ENCODE measurements at regions not wholly inside any gene's neighbourhood (a gene's known extent, or its start where the extent isn't known, plus 50 kb on each side); places are given as distances from the start of the nearest gene placed in this dataset.
"Not testable (repeated sequence)": the region's sequence is repeated elsewhere in the genome, so short reads cannot be mapped to it uniquely, and the experiment has no call there.

DNA sequence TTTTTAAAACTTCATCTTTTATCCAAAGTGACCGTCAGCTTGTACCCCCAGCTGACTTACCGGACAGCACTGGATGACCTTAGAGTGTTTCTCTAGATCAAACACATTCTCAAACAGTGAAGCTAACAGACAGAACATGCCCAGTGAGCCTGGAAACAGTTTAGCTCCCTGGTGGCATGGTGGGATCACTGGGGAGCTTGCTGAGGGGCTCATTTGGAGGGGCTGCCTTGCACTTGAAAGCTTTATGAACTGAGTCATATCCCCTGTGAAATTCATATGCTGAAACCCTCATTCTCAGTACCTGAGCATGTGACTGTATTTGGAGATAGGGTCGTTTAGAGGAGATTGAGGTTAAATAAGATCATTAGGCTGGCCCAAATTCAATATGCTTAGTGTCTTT, 2913.2 kb downstream of the RPIA start:
- DNase-seq (ENCODE audit: low spot score) = not testable (repeated sequence)

DNA sequence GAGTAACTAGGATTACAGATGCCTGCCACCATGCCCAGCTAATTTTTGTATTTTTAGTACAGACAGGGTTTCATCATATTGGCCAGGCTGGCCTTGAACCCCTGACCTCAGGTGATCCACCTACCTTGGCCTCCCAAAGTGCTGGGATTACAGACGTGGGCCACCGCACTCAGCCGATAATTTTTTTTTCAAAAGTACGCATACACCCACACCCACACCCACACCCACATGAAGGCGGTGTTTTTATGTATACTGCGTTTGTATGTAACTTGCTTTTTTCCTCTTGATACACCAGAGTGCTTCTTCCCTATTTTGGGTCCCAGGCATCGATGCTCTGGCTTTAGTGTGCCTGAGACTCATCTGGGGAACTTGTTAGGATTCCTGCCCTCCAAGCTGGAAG, 2932.3 kb downstream of the RPIA start:
- not testable (repeated sequence) for DNase-seq (ENCODE audit: low spot score)

DNA sequence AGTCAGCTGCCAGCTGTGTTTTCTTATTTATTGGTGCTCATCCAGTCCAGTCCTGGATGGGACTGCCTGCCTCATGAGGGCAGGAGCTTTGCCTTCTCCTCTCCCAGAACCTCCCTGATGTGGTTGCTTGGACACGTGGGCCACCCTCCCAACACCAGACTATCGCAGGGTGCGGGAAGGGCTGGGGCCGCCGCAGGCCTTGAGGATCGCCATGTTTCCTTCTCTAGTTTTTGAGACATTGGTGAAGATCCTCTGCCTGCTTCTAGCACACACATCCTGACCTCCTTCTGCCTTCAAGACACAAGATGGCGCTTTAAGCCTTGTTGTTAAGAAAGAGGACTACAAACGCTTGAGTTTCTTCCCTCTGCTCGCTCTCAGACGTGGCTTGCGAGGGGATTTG, 2937.0 kb downstream of the RPIA start:
- DNase-seq (ENCODE audit: low spot score) = not testable (repeated sequence)

DNA sequence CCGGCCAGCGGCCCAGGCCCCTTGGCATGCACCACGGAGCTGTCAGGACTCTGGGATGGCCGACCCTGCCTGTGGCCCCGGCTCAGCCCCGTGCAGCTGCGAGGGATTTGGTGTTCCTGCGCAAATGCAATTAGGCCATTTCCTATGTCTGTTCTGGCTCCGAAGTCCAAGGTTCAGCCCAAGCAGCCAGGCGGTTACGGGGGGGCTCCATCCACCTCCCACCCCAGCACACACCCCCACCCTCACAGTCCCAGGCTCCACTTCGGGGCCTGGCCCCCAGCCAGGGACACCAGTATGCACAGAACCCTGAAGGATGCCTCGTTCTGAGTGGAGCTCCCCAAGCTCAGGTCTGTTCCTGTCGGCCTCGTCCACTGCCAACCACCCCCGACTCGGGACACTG, 2965.7 kb downstream of the RPIA start:
- peak; percentile 1 for DNase-seq (ENCODE audit: low spot score)

DNA sequence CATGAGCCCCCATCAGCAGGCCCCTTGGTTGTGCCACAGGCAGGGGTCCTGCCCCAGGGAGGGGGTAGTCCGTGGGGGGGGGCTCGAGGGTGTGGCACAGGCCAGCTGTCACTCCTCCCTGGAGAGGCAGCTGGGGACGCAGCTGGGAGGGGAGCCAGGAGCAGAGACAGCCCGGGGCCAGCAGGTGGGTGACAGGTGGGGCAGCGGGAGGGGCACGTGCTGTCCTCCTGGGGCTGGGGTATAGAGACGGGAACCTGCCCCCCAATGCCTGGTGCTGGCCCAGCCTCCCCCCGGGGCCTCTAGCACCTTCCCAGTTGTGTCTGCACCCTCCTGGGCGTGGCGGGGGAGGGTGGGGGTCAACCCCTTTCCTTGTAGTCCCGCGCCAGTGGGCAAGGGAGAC, 2966.9 kb downstream of the RPIA start:
- not testable (repeated sequence) for DNase-seq (ENCODE audit: low spot score)

DNA sequence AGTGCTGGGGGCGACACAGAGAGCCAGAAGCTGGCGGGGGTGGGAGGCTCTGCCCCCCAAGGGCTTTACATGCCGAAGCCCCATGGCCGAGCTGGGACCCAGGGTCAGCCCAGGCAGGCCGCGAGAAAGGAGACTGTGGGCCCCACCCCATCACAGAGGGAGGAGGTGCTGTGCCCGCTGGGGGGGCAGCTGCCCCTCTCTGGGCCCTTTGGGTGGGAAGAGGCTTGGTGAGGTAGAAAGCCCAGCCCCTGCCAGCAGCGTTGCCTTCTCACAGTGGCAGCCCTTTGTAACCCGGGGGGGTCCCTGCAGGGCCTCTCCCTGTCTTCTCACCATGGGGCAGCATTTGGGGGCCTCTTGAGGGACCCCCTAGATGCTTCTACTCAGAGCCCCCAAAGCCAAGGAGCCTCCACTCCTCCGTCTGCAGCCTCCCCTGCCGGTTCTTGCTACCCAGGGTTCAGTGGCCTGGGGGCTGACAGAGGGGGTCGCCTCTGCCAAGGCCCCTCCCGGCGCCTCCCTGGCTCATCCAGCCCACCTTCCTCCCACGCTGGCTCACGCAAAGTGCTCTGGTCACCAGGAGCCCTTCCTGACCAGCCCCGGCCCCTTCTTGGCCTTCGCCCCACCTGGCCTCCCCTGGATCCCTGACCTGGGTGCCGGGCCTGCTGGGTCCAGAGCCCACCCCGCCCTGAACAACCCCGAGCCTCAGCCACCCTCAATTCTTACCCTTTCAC, 2967.9 kb downstream of the RPIA start:
- DNase-seq (ENCODE audit: low spot score) = not testable (repeated sequence)

DNA sequence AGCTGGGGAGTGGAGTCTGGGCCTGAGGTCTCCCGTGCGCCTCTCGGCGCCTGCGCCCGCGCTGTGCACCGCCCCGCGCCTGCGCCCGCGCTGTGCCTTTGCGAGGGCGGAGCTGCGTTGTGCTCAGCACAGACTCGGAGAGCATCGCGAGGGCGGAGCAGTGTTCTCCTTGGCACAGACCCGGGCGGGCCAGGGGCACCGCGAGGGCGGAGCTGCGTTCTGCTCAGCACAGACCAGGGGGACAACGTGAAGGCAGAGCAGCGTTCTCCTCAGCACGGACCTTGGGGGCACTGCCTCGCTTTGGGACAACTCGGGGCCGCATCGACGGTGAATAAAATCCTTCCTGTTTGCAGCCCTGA, 2968.4 kb downstream of the RPIA start:
- DNase-seq (ENCODE audit: low spot score) = peak; percentile 62

DNA sequence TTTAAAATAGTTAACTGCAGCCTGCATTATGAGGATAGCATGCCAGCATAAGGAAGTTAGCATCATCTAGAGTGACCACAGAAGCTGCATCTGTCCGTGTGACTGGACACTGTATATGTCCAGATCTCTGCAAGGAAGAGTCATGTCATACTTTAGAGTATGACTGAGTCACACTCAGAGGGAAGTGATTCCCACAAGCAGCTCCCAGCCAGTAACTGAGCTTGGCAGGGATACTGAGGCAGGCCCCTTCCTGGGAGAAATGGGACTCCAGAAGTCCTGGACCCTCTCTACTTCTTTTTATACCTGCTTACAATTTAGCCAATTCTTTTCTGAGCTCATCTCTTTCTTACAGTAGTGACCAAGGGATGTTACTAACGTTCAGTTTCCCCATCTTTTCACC, 2975.9 kb downstream of the RPIA start:
- DNase-seq (ENCODE audit: low spot score) = not testable (repeated sequence)

DNA sequence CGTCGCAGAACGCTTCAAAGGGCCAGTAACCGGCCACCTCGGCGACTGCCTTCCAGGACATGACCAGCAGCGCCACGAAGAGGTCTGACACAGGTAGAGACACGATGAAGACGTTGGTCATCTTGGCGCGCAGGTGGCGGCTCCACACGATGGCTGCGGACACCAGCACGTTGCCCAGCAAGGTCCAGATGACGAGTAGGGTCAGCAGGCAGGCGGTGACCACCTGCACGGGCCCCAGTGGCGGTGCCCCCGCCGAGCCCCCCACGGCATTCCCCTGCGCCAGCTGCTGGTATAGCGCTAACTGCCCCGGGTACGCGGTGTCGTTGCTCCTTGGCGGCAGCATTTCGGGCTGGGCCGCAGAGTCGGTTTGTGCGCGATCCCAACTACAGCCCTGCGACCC, 2994.1 kb downstream of the RPIA start:
- DNase-seq (ENCODE audit: low spot score) = not testable (repeated sequence)

DNA sequence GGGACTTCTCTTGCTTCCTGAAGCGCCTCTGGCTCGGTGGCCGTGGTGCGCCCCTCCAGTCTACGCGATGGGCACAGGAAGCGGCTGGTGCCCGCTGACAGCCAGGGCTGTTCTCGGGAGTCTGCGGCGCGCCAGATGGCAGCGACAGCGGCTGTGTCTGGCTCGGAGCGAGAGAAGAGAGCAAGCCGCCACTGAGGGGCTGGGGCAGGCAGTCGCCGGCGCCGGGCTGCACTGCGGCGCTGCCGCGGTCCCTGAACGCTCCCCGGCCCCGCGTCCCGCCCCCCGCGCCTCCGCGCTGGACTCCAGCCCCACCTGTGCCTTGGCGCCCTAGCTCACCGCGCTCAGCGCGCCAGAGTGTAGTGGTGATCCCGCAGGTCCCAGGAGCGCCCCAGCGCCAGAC, 2994.6 kb downstream of the RPIA start:
- not testable (repeated sequence) for DNase-seq (ENCODE audit: low spot score)

Small RNA genes lying in the stretch of these regions (small RNA-seq; reads per million reads assigned to genes)
- 0 reads per million in 2 experiments for gene AC233266.1
- gene RNA5SP100 = 0 reads per million in 2 experiments
